ENCODE measurements at regions not wholly inside any gene's neighbourhood (a gene's known extent, or its start where the extent isn't known, plus 50 kb on each side); places are given as distances from the start of the nearest gene placed in this dataset.

DNA sequence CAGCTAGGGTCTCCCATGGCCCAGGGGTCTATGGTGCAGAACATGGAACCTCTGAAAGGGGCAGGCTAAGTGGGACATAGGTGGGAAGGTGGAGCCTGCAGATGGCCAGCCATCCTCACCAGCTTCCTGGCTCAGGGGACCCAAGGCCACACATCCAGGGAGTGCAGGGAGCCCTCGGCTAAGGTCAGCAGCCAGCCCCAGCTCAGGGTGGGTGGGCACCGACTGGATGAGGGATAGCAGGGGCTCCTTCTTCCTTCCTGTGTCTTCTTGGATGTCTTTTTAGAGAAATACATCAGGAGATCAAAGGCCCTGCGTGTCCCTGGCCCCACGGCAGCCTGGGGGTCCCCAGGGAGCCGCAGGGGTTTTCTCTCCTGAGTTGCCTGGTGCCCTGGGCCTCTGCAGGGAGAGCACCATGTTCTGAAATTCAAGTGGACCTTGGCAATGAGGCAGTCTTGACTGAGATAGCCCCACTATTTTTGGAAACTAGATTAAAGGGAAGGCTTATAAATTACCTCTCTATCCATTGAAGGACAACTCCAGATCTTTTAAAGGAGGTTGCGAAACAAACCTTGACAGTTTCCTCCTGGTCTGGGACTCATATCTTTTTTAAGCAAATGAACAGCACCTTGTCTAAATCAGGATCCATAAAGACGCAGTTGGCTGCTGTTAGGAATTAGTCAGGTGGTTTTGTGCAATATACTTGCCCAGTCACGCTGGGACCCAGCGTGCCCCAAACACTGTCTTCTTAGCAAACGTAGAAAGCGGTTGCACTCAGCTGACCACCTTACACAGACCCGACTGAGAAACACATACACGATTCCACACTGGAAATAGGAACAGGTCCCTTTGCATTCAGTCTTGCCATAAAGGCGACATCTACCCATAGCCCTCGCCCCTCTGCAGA lies 242.3 kb downstream of the TOMM20 start:
- H3K27ac Mint-ChIP-seq = no peak overlapping the region

DNA sequence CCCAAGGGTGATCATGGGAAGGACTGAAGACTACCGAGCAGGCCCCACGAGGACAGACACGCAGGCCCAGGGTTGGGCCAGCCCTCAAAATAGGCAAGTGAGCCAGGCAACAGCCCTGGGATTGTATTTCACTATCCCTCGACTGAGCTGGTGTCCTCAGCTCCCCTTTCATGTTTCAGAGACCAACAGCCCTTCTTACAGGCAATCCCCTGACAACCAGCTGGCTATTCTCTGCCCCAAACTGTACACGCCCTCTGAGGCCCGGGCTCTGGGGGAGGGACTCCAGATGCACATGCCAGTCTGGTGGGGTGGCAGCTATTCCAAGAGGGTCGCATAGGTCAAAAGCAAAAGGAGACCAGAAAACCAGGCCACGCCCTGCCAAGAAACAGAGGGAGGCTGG lies 243.0 kb downstream of the TOMM20 start:
- Mint-ChIP-seq H3K4me3 (no peak overlapping the region), H3K9me3 (peaks cover 1% of the 10 kb centered on the region), H3K36me3 (ENCODE audit: low read depth) (no peaks in the 10 kb centered on the region), H3K27ac (no peak overlapping the region), H3K4me1 (ENCODE audit: low read depth) (peaks cover 16% of the 10 kb centered on the region), H3K27me3 (no peaks in the 10 kb centered on the region)
- no peaks in the 10 kb centered on the region for H3K27me3 ChIP-seq (ENCODE audit: control insufficient read depth in 1 of 2, insufficient read depth in 2 of 2, low read length in 2 of 2)
- H3K4me3 ChIP-seq (ENCODE audit: low read length) = no peak overlapping the region
- no peak for ATAC-seq (ENCODE audit: poor library complexity)
- no peaks in the 10 kb centered on the region for H3K4me1 ChIP-seq (ENCODE audit: insufficient read depth, low read length)
- ChIA-PET CTCF (no interaction called here), POLR2A (no interaction called here)
- H3K9me3 ChIP-seq (ENCODE audit: control insufficient read depth in 1 of 2, insufficient read depth in 1 of 2, low read length in 2 of 2) = peaks cover 0 to 6% of the 10 kb centered on the region in 2 experiments
- H3K36me3 ChIP-seq (ENCODE audit: insufficient read depth, low read length) = no peaks in the 10 kb centered on the region
- no peak for TF ChIP-seq CTCF (IDR thresholded peaks at IDR 0.05)
- intact Hi-C loops (cut with DNase I, micrococcal nuclease) = no loop called here
- DNase-seq = no peak
- no peak overlapping the region for H3K27ac ChIP-seq (ENCODE audit: low read depth in 1 of 2, low read length in 2 of 2)

More for the DNA sequence above, 242.3 kb downstream of the TOMM20 start:
- CTCF ChIA-PET = no interaction called here
- no peaks in the 10 kb centered on the region for H3K4me1 ChIP-seq (ENCODE audit: insufficient read depth, low read length)
- DNase-seq (no peak), ATAC-seq (ENCODE audit: poor library complexity) (no peak)
- POLR2A ChIA-PET = interaction anchor here (0.6 kb wide), 1 partner anchor 12 kb away, joined by 3 read pairs; no protein-coding TSS in a partner anchor
- no peak for TF ChIP-seq CTCF (IDR thresholded peaks at IDR 0.05)
- no peaks in the 10 kb centered on the region for H3K27me3 ChIP-seq (ENCODE audit: control insufficient read depth in 1 of 2, insufficient read depth in 2 of 2, low read length in 2 of 2)
- peaks cover 16% of the 10 kb centered on the region for H3K4me1 Mint-ChIP-seq (ENCODE audit: low read depth)
- H3K36me3 Mint-ChIP-seq (ENCODE audit: low read depth) = no peaks in the 10 kb centered on the region
- no peak overlapping the region for H3K4me3 Mint-ChIP-seq
- intact Hi-C loops (cut with DNase I, micrococcal nuclease) = no loop called here
- no peaks in the 10 kb centered on the region for H3K36me3 ChIP-seq (ENCODE audit: insufficient read depth, low read length)
- no peaks in the 10 kb centered on the region for H3K27me3 Mint-ChIP-seq
- H3K27ac ChIP-seq (ENCODE audit: low read depth in 1 of 2, low read length in 2 of 2) = no peak overlapping the region
- H3K9me3 ChIP-seq (ENCODE audit: control insufficient read depth in 1 of 2, insufficient read depth in 1 of 2, low read length in 2 of 2) = peaks cover 0 to 6% of the 10 kb centered on the region in 2 experiments
- H3K4me3 ChIP-seq (ENCODE audit: low read length) = no peak overlapping the region
- peaks cover 1% of the 10 kb centered on the region for H3K9me3 Mint-ChIP-seq

GRCh38 chr1:234884701-234885100 lies 243.9 kb downstream of the TOMM20 start:
- intact Hi-C loops (cut with DNase I, micrococcal nuclease) = no loop called here
- H3K27me3 ChIP-seq (ENCODE audit: control insufficient read depth in 1 of 2, insufficient read depth in 2 of 2, low read length in 2 of 2) = no peaks in the 10 kb centered on the region
- no peaks in the 10 kb centered on the region for H3K4me1 ChIP-seq (ENCODE audit: insufficient read depth, low read length)
- no peak for TF ChIP-seq CTCF (IDR thresholded peaks at IDR 0.05)
- POLR2A ChIA-PET = no interaction called here
- Mint-ChIP-seq H3K9me3 (peaks cover 1% of the 10 kb centered on the region), H3K4me1 (ENCODE audit: low read depth) (peaks cover 16% of the 10 kb centered on the region), H3K27ac (no peak overlapping the region), H3K4me3 (no peak overlapping the region), H3K27me3 (no peaks in the 10 kb centered on the region), H3K36me3 (ENCODE audit: low read depth) (no peaks in the 10 kb centered on the region)
- H3K36me3 ChIP-seq (ENCODE audit: insufficient read depth, low read length) = no peaks in the 10 kb centered on the region
- no peak overlapping the region for H3K27ac ChIP-seq (ENCODE audit: low read depth in 1 of 2, low read length in 2 of 2)
- ATAC-seq (ENCODE audit: poor library complexity) = no peak
- CTCF ChIA-PET = no interaction called here
- H3K4me3 ChIP-seq (ENCODE audit: low read length) = no peak overlapping the region
- no peak for DNase-seq
- peaks cover 0 to 6% of the 10 kb centered on the region in 2 experiments for H3K9me3 ChIP-seq (ENCODE audit: control insufficient read depth in 1 of 2, insufficient read depth in 1 of 2, low read length in 2 of 2)
